ENCODE measurements at regions not wholly inside any gene's neighbourhood (a gene's known extent, or its start where the extent isn't known, plus 50 kb on each side); places are given as distances from the start of the nearest gene placed in this dataset.
A peak's percentile ranks its signal among the peaks of the same experiment; 100 is the strongest.

- DNase-seq = no peak
These were observed 521.4 kb downstream of the CAAP1 start for GRCh38 chr9:26371236-26371635.

- no peak for DNase-seq
These were observed 523.5 kb downstream of the CAAP1 start for GRCh38 chr9:26369093-26369492.

GRCh38 chr9:26368241-26368640 is 524.4 kb downstream of the CAAP1 start:
- no peak for DNase-seq

- no peak for DNase-seq
These were observed 531.6 kb downstream of the CAAP1 start for GRCh38 chr9:26361010-26361409.

GRCh38 chr9:26358836-26359235 is 533.8 kb downstream of the CAAP1 start:
- no peak for DNase-seq

GRCh38 chr9:26357803-26358344 is 534.7 kb downstream of the CAAP1 start:
- DNase-seq = no peak

- no peak for DNase-seq
These were observed 536.1 kb downstream of the CAAP1 start for GRCh38 chr9:26356491-26356890.

GRCh38 chr9:26346942-26347477 is 545.6 kb downstream of the CAAP1 start:
- no peak for DNase-seq

- no peak for DNase-seq
These were observed 551.1 kb downstream of the CAAP1 start for GRCh38 chr9:26341545-26341944.

GRCh38 chr9:26339796-26340195 is 552.8 kb downstream of the CAAP1 start:
- DNase-seq = peak; percentile 18

- DNase-seq = no peak
These were observed 557.5 kb downstream of the CAAP1 start for GRCh38 chr9:26335116-26335515.

- DNase-seq = no peak
These were observed 557.9 kb downstream of the CAAP1 start for GRCh38 chr9:26334706-26335105.

GRCh38 chr9:26331223-26331622 is 561.4 kb downstream of the CAAP1 start:
- DNase-seq = no peak

GRCh38 chr9:26329974-26330373 is 562.6 kb downstream of the CAAP1 start:
- no peak for DNase-seq

- peak; percentile 90 for DNase-seq
These were observed 566.0 kb downstream of the CAAP1 start for GRCh38 chr9:26326563-26326962.

GRCh38 chr9:26325444-26325829 is 567.2 kb downstream of the CAAP1 start:
- DNase-seq = no peak

GRCh38 chr9:26324786-26325443 is 567.7 kb downstream of the CAAP1 start:
- DNase-seq = peak; percentile 43

GRCh38 chr9:26321935-26322334 is 570.7 kb downstream of the CAAP1 start:
- no peak for DNase-seq

- no peak for DNase-seq
These were observed 572.7 kb downstream of the CAAP1 start for GRCh38 chr9:26319859-26320258.

GRCh38 chr9:26313108-26313507 is 579.5 kb downstream of the CAAP1 start:
- no peak for DNase-seq

GRCh38 chr9:26311463-26311995 is 581.1 kb downstream of the CAAP1 start:
- no peak for DNase-seq

GRCh38 chr9:26310294-26310693 is 582.3 kb downstream of the CAAP1 start:
- DNase-seq = no peak

GRCh38 chr9:26308328-26308727 is 584.3 kb downstream of the CAAP1 start:
- no peak for DNase-seq

GRCh38 chr9:26301659-26302058 is 590.9 kb downstream of the CAAP1 start:
- DNase-seq = no peak

GRCh38 chr9:26301046-26301445 is 591.6 kb downstream of the CAAP1 start:
- no peak for DNase-seq

All from eye (tissue), 1 donor.